ENCODE measurements at regions not wholly inside any gene's neighbourhood (a gene's known extent, or its start where the extent isn't known, plus 50 kb on each side); places are given as distances from the start of the nearest gene placed in this dataset.

- DNase-seq (ENCODE audit: low read depth, low spot score), result no peak
- H3K4me3 ChIP-seq (ENCODE audit: low read depth, low read length), result no peak overlapping the region
- TF ChIP-seq, protein P1, sequence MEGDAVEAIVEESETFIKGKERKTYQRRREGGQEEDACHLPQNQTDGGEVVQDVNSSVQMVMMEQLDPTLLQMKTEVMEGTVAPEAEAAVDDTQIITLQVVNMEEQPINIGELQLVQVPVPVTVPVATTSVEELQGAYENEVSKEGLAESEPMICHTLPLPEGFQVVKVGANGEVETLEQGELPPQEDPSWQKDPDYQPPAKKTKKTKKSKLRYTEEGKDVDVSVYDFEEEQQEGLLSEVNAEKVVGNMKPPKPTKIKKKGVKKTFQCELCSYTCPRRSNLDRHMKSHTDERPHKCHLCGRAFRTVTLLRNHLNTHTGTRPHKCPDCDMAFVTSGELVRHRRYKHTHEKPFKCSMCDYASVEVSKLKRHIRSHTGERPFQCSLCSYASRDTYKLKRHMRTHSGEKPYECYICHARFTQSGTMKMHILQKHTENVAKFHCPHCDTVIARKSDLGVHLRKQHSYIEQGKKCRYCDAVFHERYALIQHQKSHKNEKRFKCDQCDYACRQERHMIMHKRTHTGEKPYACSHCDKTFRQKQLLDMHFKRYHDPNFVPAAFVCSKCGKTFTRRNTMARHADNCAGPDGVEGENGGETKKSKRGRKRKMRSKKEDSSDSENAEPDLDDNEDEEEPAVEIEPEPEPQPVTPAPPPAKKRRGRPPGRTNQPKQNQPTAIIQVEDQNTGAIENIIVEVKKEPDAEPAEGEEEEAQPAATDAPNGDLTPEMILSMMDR (IDR thresholded peaks at IDR 0.05; ENCODE audit: low read depth, low read length), result no peak
- in situ Hi-C loops (cut with HindIII; ENCODE audit: low sequenced_read_pairs), result no loop called here
These were observed 539.7 kb downstream of the USP25 start for GRCh38 chr21:16269476-16269875.

DNA sequence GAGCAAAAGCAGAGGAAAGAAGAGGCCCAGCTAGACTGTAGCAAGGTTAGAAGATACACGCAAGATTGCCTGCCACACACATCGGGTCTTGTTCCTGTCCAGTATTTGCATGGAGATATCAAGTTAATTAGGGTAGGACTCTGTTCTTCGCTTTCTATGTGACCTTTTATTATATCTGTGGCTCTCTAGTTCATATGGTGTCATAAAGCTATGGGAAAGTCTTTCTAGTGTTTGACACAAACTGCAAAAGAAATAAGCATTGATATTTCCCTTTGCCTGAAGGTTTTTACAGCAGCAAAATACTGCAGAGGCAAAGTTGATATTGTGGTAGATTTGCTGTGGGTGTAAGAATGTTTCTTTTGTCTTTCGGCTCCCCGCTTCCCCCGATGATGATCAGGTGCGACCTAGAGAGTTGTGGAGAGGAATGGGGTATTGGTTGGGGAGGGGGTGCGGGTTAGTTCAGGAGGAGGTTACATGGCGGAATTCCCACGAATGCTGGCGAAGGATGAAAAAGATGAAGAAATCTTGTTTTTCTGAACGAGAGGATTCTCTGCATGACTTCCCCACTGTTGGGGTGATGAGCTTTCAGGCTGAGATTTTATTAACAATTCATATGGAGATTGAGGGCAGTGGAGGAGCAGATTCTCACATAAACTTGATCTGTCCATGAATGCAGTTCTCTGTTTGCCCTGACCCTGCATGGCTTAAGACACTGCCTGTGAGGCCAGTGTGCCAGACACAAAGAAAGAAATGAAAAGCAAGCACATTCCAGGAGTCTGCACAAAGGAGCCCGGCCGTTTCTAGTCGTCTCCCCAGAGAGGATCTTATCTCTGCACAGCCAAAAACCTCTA is 550.2 kb downstream of the USP25 start:
- DNase-seq (ENCODE audit: low read depth, low spot score), result peak; percentile 85
- peak overlapping the region; percentile 30 for H3K4me3 ChIP-seq (ENCODE audit: low read depth, low read length)
- TF ChIP-seq, protein P1 (IDR thresholded peaks at IDR 0.05; ENCODE audit: low read depth, low read length), result no peak
- in situ Hi-C loops (cut with HindIII; ENCODE audit: low sequenced_read_pairs), result no loop called here

DNA sequence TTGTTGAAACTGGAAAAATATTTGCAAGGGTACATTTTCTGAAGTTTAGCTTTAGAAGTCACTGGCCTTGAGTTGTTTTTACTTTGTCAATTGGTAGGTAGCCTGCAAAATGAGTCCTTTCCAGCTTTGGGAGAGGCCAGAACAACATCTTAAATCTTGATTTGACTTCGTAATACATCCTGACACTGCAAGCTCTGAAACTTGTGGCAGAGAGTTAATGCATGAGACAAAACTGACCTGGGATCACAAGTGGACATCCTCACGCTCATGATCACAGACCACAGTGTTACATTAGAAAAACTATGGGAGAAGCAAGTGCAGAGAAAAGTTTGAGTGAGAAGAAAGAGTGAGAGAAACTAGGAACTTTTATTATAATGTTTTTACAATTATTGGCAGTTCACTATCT is 550.9 kb downstream of the USP25 start:
- in situ Hi-C loops (cut with HindIII; ENCODE audit: low sequenced_read_pairs), result no loop called here
- peak overlapping the region; percentile 30 for H3K4me3 ChIP-seq (ENCODE audit: low read depth, low read length)

DNA sequence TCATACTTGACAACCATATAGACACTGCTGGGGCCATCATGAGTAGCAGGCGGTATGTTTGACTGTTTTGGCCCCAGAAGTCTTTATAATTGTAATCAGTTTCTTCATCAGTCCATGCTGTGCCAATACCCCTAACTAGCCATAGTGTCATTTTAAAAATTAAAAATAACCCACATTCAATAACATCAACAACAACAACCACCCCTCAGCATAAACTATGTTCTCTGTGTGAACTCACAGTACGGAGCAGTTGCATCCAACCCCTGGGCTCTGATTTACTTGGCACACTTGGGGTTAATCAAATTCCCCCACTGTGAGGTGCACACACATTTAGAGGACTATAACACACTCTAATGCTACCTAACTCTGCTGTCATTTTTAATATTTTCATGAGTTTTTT is 553.7 kb downstream of the USP25 start:
- no peak overlapping the region for H3K4me3 ChIP-seq (ENCODE audit: low read depth, low read length)
- DNase-seq (ENCODE audit: low read depth, low spot score), result no peak
- TF ChIP-seq, protein P1 (IDR thresholded peaks at IDR 0.05; ENCODE audit: low read depth, low read length), result no peak
- in situ Hi-C loops (cut with HindIII; ENCODE audit: low sequenced_read_pairs), result no loop called here

More for the DNA sequence above, 550.9 kb downstream of the USP25 start:
- DNase-seq (ENCODE audit: low read depth, low spot score), result no peak
- TF ChIP-seq, protein P1 (IDR thresholded peaks at IDR 0.05; ENCODE audit: low read depth, low read length), result no peak

DNA sequence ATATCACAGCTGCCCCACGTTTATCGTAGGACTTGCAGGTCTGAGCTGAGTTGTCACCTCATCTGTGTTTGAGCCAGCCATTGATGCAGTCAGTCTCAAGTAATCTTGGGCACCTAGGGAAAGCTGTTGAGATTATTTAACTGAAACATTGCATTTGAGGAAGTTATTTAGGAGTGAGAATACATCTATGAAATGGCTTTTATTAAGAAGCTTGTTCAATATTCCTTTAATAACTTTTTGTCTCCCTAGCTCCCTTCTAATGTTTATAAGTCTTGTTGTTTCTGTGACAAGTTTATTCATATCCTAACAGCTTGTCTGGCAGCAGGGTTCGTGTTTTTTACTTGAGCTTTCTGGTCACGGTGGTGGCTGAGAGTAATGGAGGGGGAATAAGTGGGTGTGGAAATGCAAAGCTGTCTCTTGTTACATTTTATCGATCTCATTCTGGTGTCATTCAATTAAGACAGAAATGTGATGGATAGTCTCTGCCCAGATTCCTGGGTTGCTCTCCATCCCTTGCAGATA is 555.9 kb downstream of the USP25 start:
- in situ Hi-C loops (cut with HindIII; ENCODE audit: low sequenced_read_pairs), result no loop called here
- DNase-seq (ENCODE audit: low read depth, low spot score), result no peak
- TF ChIP-seq, protein P1 (IDR thresholded peaks at IDR 0.05; ENCODE audit: low read depth, low read length), result no peak
- no peak overlapping the region for H3K4me3 ChIP-seq (ENCODE audit: low read depth, low read length)

DNA sequence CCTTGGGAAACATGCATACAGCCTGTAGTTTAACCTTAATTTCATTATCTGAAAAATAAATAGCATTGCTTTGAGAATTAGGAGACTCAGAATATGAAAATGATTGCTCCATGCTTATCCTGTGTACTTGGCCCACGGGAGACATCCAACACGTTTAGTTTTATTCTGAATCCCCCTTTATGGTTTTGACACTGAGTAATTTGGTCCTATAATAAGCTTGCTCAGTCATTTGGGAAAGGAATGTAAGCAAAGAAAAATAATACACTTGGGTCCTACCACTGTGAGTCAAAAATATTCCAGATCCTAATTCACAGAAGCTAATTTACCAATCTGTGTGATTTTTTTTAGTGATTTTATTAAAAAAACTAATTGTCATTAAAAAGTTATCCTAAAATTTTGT is 557.3 kb downstream of the USP25 start:
- TF ChIP-seq, protein P1 (IDR thresholded peaks at IDR 0.05; ENCODE audit: low read depth, low read length), result no peak
- no peak for DNase-seq (ENCODE audit: low read depth, low spot score)
- in situ Hi-C loops (cut with HindIII; ENCODE audit: low sequenced_read_pairs), result no loop called here
- no peak overlapping the region for H3K4me3 ChIP-seq (ENCODE audit: low read depth, low read length)

Measured in astrocyte of the spinal cord (primary cell).